Epithelial cell of esophagus (primary cell): ENCODE measurements at regions not wholly inside any gene's neighbourhood (a gene's known extent, or its start where the extent isn't known, plus 50 kb on each side); places are given as distances from the start of the nearest gene placed in this dataset.

Experiments
- DNase-seq: peaks from one replicate; pipeline ENCODE4 v3.0.0; 2010; ENCODE audit warnings: low read depth
- H3K4me3 ChIP-seq: 2 replicates; pipeline ENCODE4 v1.5.1; 2011; ENCODE audit warnings: mild to moderate bottlenecking, low read length, control low read depth
- CTCF ChIP-seq: IDR thresholded peaks from 2 replicates; pipeline ENCODE4 v1.5.1; 2011; ENCODE audit warnings: low read depth, mild to moderate bottlenecking, low read length, control low read depth, inconsistent platforms; ENCODE audit not compliant: insufficient read depth; ENCODE audit errors: missing control alignments

GRCh38 chr16:26665166-26665939, 401.4 kb upstream of the C16orf82 start:
- no peak overlapping the region for H3K4me3 ChIP-seq
- DNase-seq = no peak
- TF ChIP-seq CTCF = no peak

GRCh38 chr16:26666486-26666885, 400.2 kb upstream of the C16orf82 start:
- H3K4me3 ChIP-seq = no peak overlapping the region
- DNase-seq = no peak

GRCh38 chr16:26667307-26667706, 399.4 kb upstream of the C16orf82 start:
- no peak overlapping the region for H3K4me3 ChIP-seq
- no peak for TF ChIP-seq CTCF
- no peak for DNase-seq

More at GRCh38 chr16:26666486-26666885, 400.2 kb upstream of the C16orf82 start:
- no peak for TF ChIP-seq CTCF

GRCh38 chr16:26668026-26668425, 398.7 kb upstream of the C16orf82 start:
- TF ChIP-seq CTCF = no peak
- H3K4me3 ChIP-seq = no peak overlapping the region

GRCh38 chr16:26672206-26672605, 394.5 kb upstream of the C16orf82 start:
- no peak for TF ChIP-seq CTCF
- no peak for DNase-seq
- no peak overlapping the region for H3K4me3 ChIP-seq

More at GRCh38 chr16:26668026-26668425, 398.7 kb upstream of the C16orf82 start:
- DNase-seq = no peak

GRCh38 chr16:26673011-26673410, 393.7 kb upstream of the C16orf82 start:
- no peak overlapping the region for H3K4me3 ChIP-seq
- TF ChIP-seq CTCF = no peak
- no peak for DNase-seq

GRCh38 chr16:26680671-26681070, 386.1 kb upstream of the C16orf82 start:
- no peak overlapping the region for H3K4me3 ChIP-seq
- DNase-seq = no peak
- TF ChIP-seq CTCF = no peak
